ENCODE measurements at regions not wholly inside any gene's neighbourhood (a gene's known extent, or its start where the extent isn't known, plus 50 kb on each side); places are given as distances from the start of the nearest gene placed in this dataset.
"Not testable (repeated sequence)": the region's sequence is repeated elsewhere in the genome, so short reads cannot be mapped to it uniquely, and the experiment has no call there.

GRCh38 chr7:113314594-113314993, 196.2 kb upstream of the SMIM30 start:
- Mint-ChIP-seq H3K27me3 (no peaks in the 10 kb centered on the region), H3K27ac (ENCODE audit: low read depth) (no peak overlapping the region), H3K4me3 (no peak overlapping the region), H3K4me1 (no peaks in the 10 kb centered on the region), H3K9me3 (peaks cover 6% of the 10 kb centered on the region), H3K36me3 (ENCODE audit: insufficient read depth) (peaks cover 2% of the 10 kb centered on the region)
- DNase-seq (ENCODE audit: low spot score in 2 of 2) (no peak), ATAC-seq (replicated peaks; ENCODE audit: extremely low read depth, poor library complexity, severe bottlenecking) (no peak)

- H3K4me3 Mint-ChIP-seq, result no peak overlapping the region
- peaks cover 7% of the 10 kb centered on the region for H3K9me3 Mint-ChIP-seq
- DNase-seq (ENCODE audit: low spot score in 2 of 2) (no peak), ATAC-seq (replicated peaks; ENCODE audit: extremely low read depth, poor library complexity, severe bottlenecking) (no peak)
- H3K27me3 Mint-ChIP-seq, result no peaks in the 10 kb centered on the region
- no peak overlapping the region for H3K27ac Mint-ChIP-seq (ENCODE audit: low read depth)
- H3K4me1 Mint-ChIP-seq, result no peaks in the 10 kb centered on the region
- H3K36me3 Mint-ChIP-seq (ENCODE audit: insufficient read depth), result peaks cover 2% of the 10 kb centered on the region
These were observed 190.0 kb upstream of the SMIM30 start for GRCh38 chr7:113308399-113308798.

DNA sequence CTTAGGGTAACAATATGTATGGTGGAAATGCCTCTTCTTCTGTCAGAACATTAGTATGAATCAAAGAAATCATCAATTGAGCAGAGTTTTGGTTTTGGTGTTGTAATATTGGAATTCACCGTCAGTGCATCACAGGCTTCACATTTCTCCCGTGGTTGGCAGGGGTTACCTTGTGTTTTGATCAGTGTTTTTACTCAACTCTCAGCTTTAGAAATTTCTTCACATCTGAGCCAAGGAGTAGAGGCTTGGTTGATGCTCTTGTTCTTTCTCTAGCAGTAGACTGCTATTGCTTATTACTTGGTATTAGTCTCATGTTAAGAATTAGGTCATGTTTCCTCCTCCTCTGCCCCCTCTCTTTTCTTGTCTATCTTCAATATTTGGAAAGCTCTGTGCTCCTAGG, 188.8 kb upstream of the SMIM30 start:
- ATAC-seq (replicated peaks; ENCODE audit: extremely low read depth, poor library complexity, severe bottlenecking) (no peak), DNase-seq (ENCODE audit: low spot score in 2 of 2) (no peak)
- H3K27me3 Mint-ChIP-seq, result no peaks in the 10 kb centered on the region
- peaks cover 2% of the 10 kb centered on the region for H3K36me3 Mint-ChIP-seq (ENCODE audit: insufficient read depth)
- H3K4me3 Mint-ChIP-seq, result no peak overlapping the region
- H3K27ac Mint-ChIP-seq (ENCODE audit: low read depth), result no peak overlapping the region
- peaks cover 7% of the 10 kb centered on the region for H3K9me3 Mint-ChIP-seq
- no peaks in the 10 kb centered on the region for H3K4me1 Mint-ChIP-seq

GRCh38 chr7:113306302-113306701, 187.9 kb upstream of the SMIM30 start:
- peaks cover 2% of the 10 kb centered on the region for H3K36me3 Mint-ChIP-seq (ENCODE audit: insufficient read depth)
- H3K27ac Mint-ChIP-seq (ENCODE audit: low read depth), result no peak overlapping the region
- no peaks in the 10 kb centered on the region for H3K27me3 Mint-ChIP-seq
- H3K4me3 Mint-ChIP-seq, result no peak overlapping the region
- peaks cover 7% of the 10 kb centered on the region for H3K9me3 Mint-ChIP-seq
- ATAC-seq (replicated peaks; ENCODE audit: extremely low read depth, poor library complexity, severe bottlenecking), result no peak
- no peak for DNase-seq (ENCODE audit: low spot score in 2 of 2)
- no peaks in the 10 kb centered on the region for H3K4me1 Mint-ChIP-seq

- H3K36me3 Mint-ChIP-seq (ENCODE audit: insufficient read depth), result no peaks in the 10 kb centered on the region
- H3K27me3 Mint-ChIP-seq, result no peaks in the 10 kb centered on the region
- no peaks in the 10 kb centered on the region for H3K4me1 Mint-ChIP-seq
- DNase-seq (ENCODE audit: low spot score in 2 of 2), result no peak
- ATAC-seq (replicated peaks; ENCODE audit: extremely low read depth, poor library complexity, severe bottlenecking), result no peak
- H3K27ac Mint-ChIP-seq (ENCODE audit: low read depth), result no peak overlapping the region
- H3K9me3 Mint-ChIP-seq, result peaks cover 7% of the 10 kb centered on the region
- no peak overlapping the region for H3K4me3 Mint-ChIP-seq
These were observed 185.8 kb upstream of the SMIM30 start for GRCh38 chr7:113304104-113304503.

- ATAC-seq (replicated peaks; ENCODE audit: extremely low read depth, poor library complexity, severe bottlenecking); DNase-seq (ENCODE audit: low spot score in 2 of 2); H3K4me1 Mint-ChIP-seq; H3K36me3 Mint-ChIP-seq (ENCODE audit: insufficient read depth); H3K9me3 Mint-ChIP-seq; H3K4me3 Mint-ChIP-seq; H3K27ac Mint-ChIP-seq (ENCODE audit: low read depth); H3K27me3 Mint-ChIP-seq: not testable (repeated sequence)
These were observed 185.0 kb upstream of the SMIM30 start for GRCh38 chr7:113303388-113303787.

DNA sequence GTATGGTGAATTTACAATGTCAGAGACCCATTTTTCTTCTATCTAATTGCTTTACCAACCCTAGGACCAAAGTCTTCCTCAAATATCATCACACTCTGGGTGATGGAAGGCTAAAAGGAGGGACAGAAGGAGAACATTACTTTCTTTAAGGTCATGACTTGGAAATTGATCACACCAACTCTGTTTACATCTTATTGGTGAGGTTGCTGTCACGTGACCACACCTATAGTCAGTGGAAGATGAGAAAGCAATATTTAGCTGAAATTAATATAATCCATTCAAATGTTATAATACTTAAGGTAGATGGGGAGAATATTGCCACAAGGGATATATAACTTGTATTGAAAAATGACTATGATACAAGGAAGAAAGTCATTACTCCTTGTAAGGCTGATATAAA, 183.6 kb upstream of the SMIM30 start:
- ATAC-seq (replicated peaks; ENCODE audit: extremely low read depth, poor library complexity, severe bottlenecking), result no peak
- no peak overlapping the region for H3K4me3 Mint-ChIP-seq
- no peaks in the 10 kb centered on the region for H3K9me3 Mint-ChIP-seq
- no peak overlapping the region for H3K27ac Mint-ChIP-seq (ENCODE audit: low read depth)
- H3K4me1 Mint-ChIP-seq, result no peaks in the 10 kb centered on the region
- H3K27me3 Mint-ChIP-seq, result no peaks in the 10 kb centered on the region
- DNase-seq (ENCODE audit: low spot score in 2 of 2), result no peak
- H3K36me3 Mint-ChIP-seq (ENCODE audit: insufficient read depth), result no peaks in the 10 kb centered on the region

DNA sequence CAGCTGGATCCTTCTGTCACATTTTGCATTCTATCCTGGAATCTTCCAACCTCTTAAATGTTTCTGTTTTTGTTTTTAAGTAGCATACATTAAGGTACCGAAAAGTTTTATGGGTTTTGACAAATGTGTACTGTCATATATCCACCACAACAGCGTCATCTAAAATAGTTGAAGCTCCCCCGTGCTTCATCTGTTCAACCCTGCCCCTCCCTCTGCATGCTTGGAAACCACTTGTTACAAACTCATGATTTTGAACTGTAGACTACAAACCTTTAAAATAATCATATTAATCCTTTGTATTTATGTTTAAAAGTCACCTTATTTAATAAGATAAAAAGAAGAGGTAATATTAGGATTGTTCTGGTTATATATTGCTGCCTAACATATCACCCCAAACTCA, 182.8 kb upstream of the SMIM30 start:
- DNase-seq (ENCODE audit: low spot score in 2 of 2) (no peak), ATAC-seq (replicated peaks; ENCODE audit: extremely low read depth, poor library complexity, severe bottlenecking) (no peak)
- Mint-ChIP-seq H3K36me3 (ENCODE audit: insufficient read depth) (no peaks in the 10 kb centered on the region), H3K27me3 (no peaks in the 10 kb centered on the region), H3K27ac (ENCODE audit: low read depth) (no peak overlapping the region), H3K9me3 (no peaks in the 10 kb centered on the region), H3K4me3 (no peak overlapping the region), H3K4me1 (no peaks in the 10 kb centered on the region)

- Mint-ChIP-seq H3K4me1 (no peaks in the 10 kb centered on the region), H3K27ac (ENCODE audit: low read depth) (no peak overlapping the region), H3K27me3 (no peaks in the 10 kb centered on the region), H3K4me3 (no peak overlapping the region), H3K36me3 (ENCODE audit: insufficient read depth) (no peaks in the 10 kb centered on the region), H3K9me3 (no peaks in the 10 kb centered on the region)
- no peak for DNase-seq (ENCODE audit: low spot score in 2 of 2)
- no peak for ATAC-seq (replicated peaks; ENCODE audit: extremely low read depth, poor library complexity, severe bottlenecking)
These were observed 181.4 kb upstream of the SMIM30 start for GRCh38 chr7:113299748-113300147.

DNA sequence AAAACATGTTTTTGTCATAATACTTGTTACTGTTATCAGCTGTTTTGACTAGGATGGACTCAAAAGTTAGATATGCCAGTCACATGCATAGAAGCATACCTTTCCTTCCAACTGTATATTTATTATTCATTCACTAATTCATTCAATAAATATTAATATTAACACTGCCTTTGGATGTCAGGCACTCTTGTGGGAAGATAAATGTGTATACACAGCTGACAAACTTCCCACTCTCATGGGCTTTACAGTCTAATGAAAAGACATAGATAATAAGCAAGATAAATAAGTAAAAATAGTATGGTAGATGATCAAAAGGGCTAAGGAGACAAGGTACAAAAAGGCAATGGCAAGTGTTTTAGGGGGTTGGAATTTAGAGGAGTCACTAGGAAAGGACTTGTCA, 180.1 kb upstream of the SMIM30 start:
- no peaks in the 10 kb centered on the region for H3K36me3 Mint-ChIP-seq (ENCODE audit: insufficient read depth)
- H3K27me3 Mint-ChIP-seq, result no peaks in the 10 kb centered on the region
- H3K27ac Mint-ChIP-seq (ENCODE audit: low read depth), result no peak overlapping the region
- no peak overlapping the region for H3K4me3 Mint-ChIP-seq
- H3K9me3 Mint-ChIP-seq, result no peaks in the 10 kb centered on the region
- H3K4me1 Mint-ChIP-seq, result no peaks in the 10 kb centered on the region
- DNase-seq (ENCODE audit: low spot score in 2 of 2), result no peak
- ATAC-seq (replicated peaks; ENCODE audit: extremely low read depth, poor library complexity, severe bottlenecking), result no peak

DNA sequence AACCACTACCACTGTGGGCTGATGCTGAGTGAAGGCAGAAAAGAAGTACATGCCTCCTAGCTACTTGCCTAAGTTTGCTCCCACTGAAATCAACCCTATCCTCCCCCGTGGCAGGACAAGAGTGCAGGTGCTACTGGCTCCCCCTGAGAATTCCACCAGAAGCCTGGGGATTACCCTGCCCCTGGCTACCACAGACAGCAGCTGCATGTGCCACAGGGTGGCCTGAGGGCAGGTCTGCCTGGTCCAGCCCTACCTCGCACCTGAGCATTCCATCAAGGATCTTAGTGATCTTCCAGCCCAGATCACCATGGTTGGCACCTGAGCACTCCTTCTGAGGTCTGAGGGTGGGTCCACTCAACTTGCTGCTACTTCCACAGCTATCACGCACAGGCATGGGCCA, 176.4 kb upstream of the SMIM30 start:
- Mint-ChIP-seq H3K27me3 (no peaks in the 10 kb centered on the region), H3K4me3 (no peak overlapping the region), H3K4me1 (no peaks in the 10 kb centered on the region), H3K9me3 (no peaks in the 10 kb centered on the region), H3K27ac (ENCODE audit: low read depth) (no peak overlapping the region), H3K36me3 (ENCODE audit: insufficient read depth) (no peaks in the 10 kb centered on the region)
- no peak for DNase-seq (ENCODE audit: low spot score in 2 of 2)
- no peak for ATAC-seq (replicated peaks; ENCODE audit: extremely low read depth, poor library complexity, severe bottlenecking)

- Mint-ChIP-seq H3K27ac (ENCODE audit: low read depth) (no peak overlapping the region), H3K4me1 (no peaks in the 10 kb centered on the region), H3K9me3 (no peaks in the 10 kb centered on the region), H3K36me3 (ENCODE audit: insufficient read depth) (no peaks in the 10 kb centered on the region), H3K27me3 (no peaks in the 10 kb centered on the region), H3K4me3 (no peak overlapping the region)
- ATAC-seq (replicated peaks; ENCODE audit: extremely low read depth, poor library complexity, severe bottlenecking), result no peak
- no peak for DNase-seq (ENCODE audit: low spot score in 2 of 2)
These were observed 173.8 kb upstream of the SMIM30 start for GRCh38 chr7:113292105-113292504.

GRCh38 chr7:113291058-113291457, 172.7 kb upstream of the SMIM30 start:
- H3K36me3 Mint-ChIP-seq (ENCODE audit: insufficient read depth), result no peaks in the 10 kb centered on the region
- ATAC-seq (replicated peaks; ENCODE audit: extremely low read depth, poor library complexity, severe bottlenecking) (no peak), DNase-seq (ENCODE audit: low spot score in 2 of 2) (no peak)
- H3K27ac Mint-ChIP-seq (ENCODE audit: low read depth), result no peak overlapping the region
- H3K9me3 Mint-ChIP-seq, result peaks cover 5% of the 10 kb centered on the region
- H3K27me3 Mint-ChIP-seq, result no peaks in the 10 kb centered on the region
- no peaks in the 10 kb centered on the region for H3K4me1 Mint-ChIP-seq
- no peak overlapping the region for H3K4me3 Mint-ChIP-seq

DNA sequence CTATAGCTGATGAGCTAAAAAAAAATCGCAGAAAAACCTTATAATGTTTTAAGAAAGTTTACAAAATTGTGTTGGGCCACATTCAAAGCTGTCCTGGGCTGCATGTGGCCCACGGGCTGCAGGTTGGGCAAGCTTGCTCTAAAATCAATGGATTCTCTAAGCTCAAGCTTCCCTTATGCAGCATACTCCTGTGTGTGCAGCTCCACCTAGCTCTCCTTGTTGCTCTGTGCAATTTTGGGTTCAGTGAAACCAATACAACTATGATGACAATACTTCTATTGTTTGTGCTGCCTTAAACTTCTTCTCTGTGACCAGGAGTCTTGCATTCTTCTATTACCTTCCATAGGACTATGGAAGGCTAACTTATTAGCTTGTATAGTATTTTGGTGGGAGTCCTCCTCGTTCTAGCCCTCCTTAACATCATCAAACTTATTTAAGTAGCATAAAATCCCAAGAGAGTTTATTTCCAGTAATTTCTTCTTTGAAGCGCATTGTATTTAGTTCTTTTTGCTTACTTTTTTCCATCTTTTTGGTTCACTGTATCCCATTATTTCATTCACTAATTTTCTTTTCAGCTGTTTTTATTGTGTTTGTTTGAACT, 170.9 kb upstream of the SMIM30 start:
- Mint-ChIP-seq H3K9me3 (peaks cover 5% of the 10 kb centered on the region), H3K27me3 (no peaks in the 10 kb centered on the region), H3K27ac (ENCODE audit: low read depth) (no peak overlapping the region), H3K36me3 (ENCODE audit: insufficient read depth) (no peaks in the 10 kb centered on the region), H3K4me3 (no peak overlapping the region), H3K4me1 (no peaks in the 10 kb centered on the region)
- DNase-seq (ENCODE audit: low spot score in 2 of 2) (no peak), ATAC-seq (replicated peaks; ENCODE audit: extremely low read depth, poor library complexity, severe bottlenecking) (no peak)

Data from central memory CD8-positive, alpha-beta T cell (primary cell).